ENCODE measurements at regions not wholly inside any gene's neighbourhood (a gene's known extent, or its start where the extent isn't known, plus 50 kb on each side); places are given as distances from the start of the nearest gene placed in this dataset.

GRCh38 chr7:156234666-156235494 lies 405.7 kb upstream of the RNF32 start:
- Histone ChIP-seq H3K9ac (ENCODE audit: low read length) (no peak overlapping the region), H3K4me3 (ENCODE audit: control extremely low read depth in 1 of 5, extremely low read depth in 1 of 5, insufficient read depth in 1 of 5, low read depth in 2 of 5, low read length in 4 of 5) (no peak overlapping the region), H3K4me1 (ENCODE audit: control insufficient read depth in 2 of 2, insufficient read depth in 2 of 2, low read length in 2 of 2) (no peaks in the 10 kb centered on the region), H3K4me2 (replicated peaks; ENCODE audit: low read depth, low read length, poor library complexity, severe bottlenecking) (no peak overlapping the region), H3K27me3 (replicated peaks in 1 of 4; ENCODE audit: control extremely low read depth in 1 of 4, control insufficient read depth in 3 of 4, insufficient read depth in 4 of 4, low read length in 3 of 4) (no peaks in the 10 kb centered on the region), H3K79me2 (ENCODE audit: control insufficient read depth, insufficient read depth, low read length) (no peaks in the 10 kb centered on the region), H2AFZ (ENCODE audit: insufficient read depth, low read depth, low read length, poor library complexity, severe bottlenecking) (no peak overlapping the region), H3K27ac (ENCODE audit: low read length in 2 of 2) (no peak overlapping the region), H4K20me1 (ENCODE audit: control insufficient read depth, insufficient read depth, low read length, poor library complexity, severe bottlenecking) (no peaks in the 10 kb centered on the region), H3K9me3 (ENCODE audit: control extremely low read depth in 1 of 3, control insufficient read depth in 2 of 3, insufficient read depth in 1 of 3, low read length in 2 of 3) (peaks cover 0 to 12% (median 0%) of the 10 kb centered on the region in 3 donors), H3K36me3 (replicated peaks in 1 of 2; ENCODE audit: control extremely low read depth in 1 of 2, control insufficient read depth in 1 of 2, extremely low read depth in 1 of 2, insufficient read depth in 2 of 2, low read length in 1 of 2) (no peaks in the 10 kb centered on the region)
- Mint-ChIP-seq H3K4me1 (no peaks in the 10 kb centered on the region), H3K9me3 (ENCODE audit: insufficient read depth) (no peaks in the 10 kb centered on the region), H3K27ac (no peak overlapping the region), H3K4me3 (no peak overlapping the region), H3K27me3 (no peaks in the 10 kb centered on the region)
- TF ChIP-seq EZH2 (IDR thresholded peaks at IDR 0.05; ENCODE audit: borderline replicate concordance, insufficient read depth, low read depth, low read length, poor library complexity, severe bottlenecking) (no peak), CTCF (IDR thresholded peaks at IDR 0.05) (no peak)
- no peak for DNase-seq
- 91% methylated on average over 7 of the region's 10 CpGs for WGBS (ENCODE audit: insufficient coverage)
- POLR2A ChIA-PET: no interaction called here
- CTCF ChIA-PET: no interaction called here
- intact Hi-C loops (cut with micrococcal nuclease): no loop called here
- no peak for ATAC-seq (ENCODE audit: low read depth)

- intact Hi-C loops (cut with micrococcal nuclease): no loop called here
- no peak overlapping the region for H3K27ac Mint-ChIP-seq
- no peak overlapping the region for H3K4me3 Mint-ChIP-seq
- no peak overlapping the region for H3K27ac ChIP-seq (ENCODE audit: low read length in 2 of 2)
- 88% methylated on average over 2 of the region's 5 CpGs for WGBS (ENCODE audit: insufficient coverage)
- no peak overlapping the region for H3K9ac ChIP-seq (ENCODE audit: low read length)
- no peaks in the 10 kb centered on the region for H4K20me1 ChIP-seq (ENCODE audit: control insufficient read depth, insufficient read depth, low read length, poor library complexity, severe bottlenecking)
- no peak overlapping the region for H3K4me3 ChIP-seq (ENCODE audit: control extremely low read depth in 1 of 5, extremely low read depth in 1 of 5, insufficient read depth in 1 of 5, low read depth in 2 of 5, low read length in 4 of 5)
- H3K4me2 ChIP-seq (replicated peaks; ENCODE audit: low read depth, low read length, poor library complexity, severe bottlenecking): no peak overlapping the region
- ChIA-PET CTCF (no interaction called here), POLR2A (no interaction called here)
- H3K4me1 Mint-ChIP-seq: no peaks in the 10 kb centered on the region
- H3K79me2 ChIP-seq (ENCODE audit: control insufficient read depth, insufficient read depth, low read length): no peaks in the 10 kb centered on the region
- peaks cover 0 to 12% (median 0%) of the 10 kb centered on the region in 3 donors for H3K9me3 ChIP-seq (ENCODE audit: control extremely low read depth in 1 of 3, control insufficient read depth in 2 of 3, insufficient read depth in 1 of 3, low read length in 2 of 3)
- H3K4me1 ChIP-seq (ENCODE audit: control insufficient read depth in 2 of 2, insufficient read depth in 2 of 2, low read length in 2 of 2): no peaks in the 10 kb centered on the region
- H2AFZ ChIP-seq (ENCODE audit: insufficient read depth, low read depth, low read length, poor library complexity, severe bottlenecking): no peak overlapping the region
- no peaks in the 10 kb centered on the region for H3K9me3 Mint-ChIP-seq (ENCODE audit: insufficient read depth)
- no peaks in the 10 kb centered on the region for H3K27me3 Mint-ChIP-seq
- H3K27me3 ChIP-seq (replicated peaks in 1 of 4; ENCODE audit: control extremely low read depth in 1 of 4, control insufficient read depth in 3 of 4, insufficient read depth in 4 of 4, low read length in 3 of 4): no peaks in the 10 kb centered on the region
- DNase-seq (no peak), ATAC-seq (ENCODE audit: low read depth) (no peak)
- no peaks in the 10 kb centered on the region for H3K36me3 ChIP-seq (replicated peaks in 1 of 2; ENCODE audit: control extremely low read depth in 1 of 2, control insufficient read depth in 1 of 2, extremely low read depth in 1 of 2, insufficient read depth in 2 of 2, low read length in 1 of 2)
- TF ChIP-seq EZH2 (IDR thresholded peaks at IDR 0.05; ENCODE audit: borderline replicate concordance, insufficient read depth, low read depth, low read length, poor library complexity, severe bottlenecking) (no peak), CTCF (IDR thresholded peaks at IDR 0.05) (no peak)
These were observed 406.4 kb upstream of the RNF32 start for GRCh38 chr7:156234192-156234591.

Measured in B cell (primary cell).